ENCODE measurements at regions not wholly inside any gene's neighbourhood (a gene's known extent, or its start where the extent isn't known, plus 50 kb on each side); places are given as distances from the start of the nearest gene placed in this dataset.

DNA sequence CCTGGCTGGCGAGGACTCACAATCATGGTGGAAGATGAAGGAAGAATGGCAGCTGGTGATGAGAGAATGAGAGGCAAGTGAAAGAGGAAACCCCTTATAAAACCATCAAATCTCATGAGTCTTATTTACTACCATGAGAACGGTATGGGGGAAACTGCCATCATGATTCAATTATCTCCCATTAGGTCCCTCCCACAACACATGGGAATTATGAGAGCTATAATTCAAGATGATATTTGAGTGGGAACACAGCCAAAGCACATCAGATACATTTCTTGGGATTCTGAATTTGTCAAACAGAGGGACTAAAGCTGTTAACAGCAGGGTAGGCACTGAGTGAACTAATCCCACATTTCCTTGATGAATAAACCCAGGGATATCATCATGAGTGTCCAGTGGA is 116.2 kb upstream of the PLCB4 start:
- Mint-ChIP-seq H3K36me3 (ENCODE audit: insufficient read depth in 1 of 3, low read depth in 3 of 3) (no peaks in the 10 kb centered on the region), H3K27ac (no peak overlapping the region)
- no peaks in the 10 kb centered on the region for H3K4me1 ChIP-seq (ENCODE audit: insufficient read depth, low read length)

More for the DNA sequence above, 116.2 kb upstream of the PLCB4 start:
- Histone ChIP-seq H3K23me2 (ENCODE audit: insufficient read length, low read depth, low read length, poor library complexity, severe bottlenecking) (no peaks in the 10 kb centered on the region), H2BK120ac (ENCODE audit: low read depth, low read length, poor library complexity, severe bottlenecking) (no peak overlapping the region), H2AK5ac (ENCODE audit: insufficient read length, low read length) (no peak overlapping the region), H3K18ac (ENCODE audit: insufficient read length, low read depth, low read length) (no peak overlapping the region), H3K27ac (ENCODE audit: insufficient read length, low read depth, low read length) (no peak overlapping the region), H4K8ac (replicated peaks; ENCODE audit: insufficient read length, low read depth, low read length) (no peak overlapping the region), H2AFZ (ENCODE audit: low read length) (no peak overlapping the region), H3T11ph (ENCODE audit: low read length) (no peak overlapping the region), H3K4me2 (ENCODE audit: insufficient read depth, insufficient read length, low read length) (no peak overlapping the region), H3K27me3 (ENCODE audit: insufficient read depth, low read length) (no peaks in the 10 kb centered on the region), H2BK20ac (ENCODE audit: low read depth, low read length, poor library complexity, severe bottlenecking) (no peak overlapping the region), H3K23ac (ENCODE audit: insufficient read length, low read depth, low read length) (no peak overlapping the region), H3K79me2 (ENCODE audit: insufficient read depth, low read length) (no peaks in the 10 kb centered on the region), H4K91ac (ENCODE audit: insufficient read length, low read depth, low read length) (no peak overlapping the region), H3K14ac (ENCODE audit: insufficient read depth, low read length) (no peak overlapping the region), H4K5ac (ENCODE audit: insufficient read length, low read depth, low read length) (no peak overlapping the region), H3K9ac (ENCODE audit: extremely low read depth, insufficient read length, low read length) (no peak overlapping the region), H2BK15ac (ENCODE audit: low read depth, low read length) (no peak overlapping the region), H3K9me3 (ENCODE audit: control insufficient read depth, low read depth, low read length) (no peaks in the 10 kb centered on the region), H3K56ac (ENCODE audit: insufficient read length, low read depth, low read length) (no peak overlapping the region), H3K4ac (ENCODE audit: low read depth, low read length) (no peak overlapping the region), H3K79me1 (ENCODE audit: insufficient read depth, low read depth, low read length, poor library complexity, severe bottlenecking) (no peaks in the 10 kb centered on the region), H4K20me1 (ENCODE audit: control insufficient read depth, insufficient read depth, insufficient read length) (no peaks in the 10 kb centered on the region), H2BK12ac (ENCODE audit: insufficient read length, low read depth, low read length) (no peak overlapping the region), H2BK5ac (ENCODE audit: insufficient read length, low read length) (no peak overlapping the region)
- TF ChIP-seq, protein P1, sequence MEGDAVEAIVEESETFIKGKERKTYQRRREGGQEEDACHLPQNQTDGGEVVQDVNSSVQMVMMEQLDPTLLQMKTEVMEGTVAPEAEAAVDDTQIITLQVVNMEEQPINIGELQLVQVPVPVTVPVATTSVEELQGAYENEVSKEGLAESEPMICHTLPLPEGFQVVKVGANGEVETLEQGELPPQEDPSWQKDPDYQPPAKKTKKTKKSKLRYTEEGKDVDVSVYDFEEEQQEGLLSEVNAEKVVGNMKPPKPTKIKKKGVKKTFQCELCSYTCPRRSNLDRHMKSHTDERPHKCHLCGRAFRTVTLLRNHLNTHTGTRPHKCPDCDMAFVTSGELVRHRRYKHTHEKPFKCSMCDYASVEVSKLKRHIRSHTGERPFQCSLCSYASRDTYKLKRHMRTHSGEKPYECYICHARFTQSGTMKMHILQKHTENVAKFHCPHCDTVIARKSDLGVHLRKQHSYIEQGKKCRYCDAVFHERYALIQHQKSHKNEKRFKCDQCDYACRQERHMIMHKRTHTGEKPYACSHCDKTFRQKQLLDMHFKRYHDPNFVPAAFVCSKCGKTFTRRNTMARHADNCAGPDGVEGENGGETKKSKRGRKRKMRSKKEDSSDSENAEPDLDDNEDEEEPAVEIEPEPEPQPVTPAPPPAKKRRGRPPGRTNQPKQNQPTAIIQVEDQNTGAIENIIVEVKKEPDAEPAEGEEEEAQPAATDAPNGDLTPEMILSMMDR (conservative IDR thresholded peaks at IDR 0.05), result no peak
- Mint-ChIP-seq H3K9me3 (no peaks in the 10 kb centered on the region), H3K27me3 (ENCODE audit: low read depth) (no peaks in the 10 kb centered on the region), H3K4me1 (no peaks in the 10 kb centered on the region), H3K4me3 (no peak overlapping the region)
- no peak for DNase-seq
- no CpG with 5 or more reads among the region's 2 CpGs for whole genome bisulfite sequencing (ENCODE audit: extremely low coverage, insufficient read length, low lambda C conversion rate)

Data from H9 (cell line).